H9 (cell line): ENCODE measurements at regions not wholly inside any gene's neighbourhood (a gene's known extent, or its start where the extent isn't known, plus 50 kb on each side); places are given as distances from the start of the nearest gene placed in this dataset.

Experiments
- DNase-seq: peaks from one replicate; pipeline ENCODE4 v3.0.0-alpha.2; 2017
- H2AFZ ChIP-seq: one replicate; pipeline ENCODE4 v1.6.1; 2013; ENCODE audit warnings: mild to moderate bottlenecking, low read length, control low read depth, moderate library complexity
- H2AK5ac ChIP-seq: 2 replicates; pipeline ENCODE4 v1.6.1; 2013; ENCODE audit warnings: low read length, control low read depth, mixed read lengths; ENCODE audit not compliant: insufficient read length
- H2BK120ac ChIP-seq: one replicate; pipeline ENCODE4 v1.6.1; 2013; ENCODE audit warnings: low read depth, mild to moderate bottlenecking, low read length, control low read depth, inconsistent platforms; ENCODE audit not compliant: poor library complexity, severe bottlenecking
- H2BK12ac ChIP-seq: 2 replicates; pipeline ENCODE4 v1.6.1; 2013; ENCODE audit warnings: low read length, control low read depth, mixed read lengths, low read depth; ENCODE audit not compliant: insufficient read length
- H2BK15ac ChIP-seq: 2 replicates; pipeline ENCODE4 v1.6.1; 2013; ENCODE audit warnings: low read depth, low read length, control low read depth
- H2BK20ac ChIP-seq: one replicate; pipeline ENCODE4 v1.6.1; 2013; ENCODE audit warnings: low read depth, mild to moderate bottlenecking, low read length, control low read depth, inconsistent platforms; ENCODE audit not compliant: poor library complexity, severe bottlenecking
- H2BK5ac ChIP-seq: 2 replicates; pipeline ENCODE4 v1.6.1; 2013; ENCODE audit warnings: low read length, control low read depth, mixed read lengths; ENCODE audit not compliant: insufficient read length
- H3K14ac ChIP-seq: 2 replicates; pipeline ENCODE4 v1.6.1; 2013; ENCODE audit warnings: low read length, control low read depth; ENCODE audit not compliant: insufficient read depth
- H3K18ac ChIP-seq: 2 replicates; pipeline ENCODE4 v1.6.1; 2013; ENCODE audit warnings: low read depth, mild to moderate bottlenecking, mixed read lengths, low read length, control low read depth; ENCODE audit not compliant: insufficient read length
- H3K23ac ChIP-seq: 2 replicates; pipeline ENCODE4 v1.6.1; 2013; ENCODE audit warnings: low read length, control low read depth, mixed read lengths, low read depth; ENCODE audit not compliant: insufficient read length
- H3K23me2 ChIP-seq: 2 replicates; pipeline ENCODE4 v1.6.1; 2013; ENCODE audit warnings: low read depth, mild to moderate bottlenecking, mixed read lengths, low read length, control low read depth; ENCODE audit not compliant: insufficient read length, poor library complexity, severe bottlenecking
- H3K27ac ChIP-seq: 2 replicates; pipeline ENCODE4 v1.5.1; 2013; ENCODE audit warnings: low read length, control low read depth, mixed read lengths, low read depth; ENCODE audit not compliant: insufficient read length
- H3K27me3 ChIP-seq: 2 replicates; pipeline ENCODE4 v1.6.1; 2013; ENCODE audit warnings: low read length, control low read depth, inconsistent platforms; ENCODE audit not compliant: insufficient read depth
- H3K4ac ChIP-seq: 2 replicates; pipeline ENCODE4 v1.6.1; 2013; ENCODE audit warnings: low read depth, mild to moderate bottlenecking, control low read depth, inconsistent platforms, low read length, moderate library complexity
- H3K4me1 ChIP-seq: 2 replicates; pipeline ENCODE4 v1.6.1; 2013; ENCODE audit warnings: low read length, control low read depth, inconsistent platforms; ENCODE audit not compliant: insufficient read depth
- H3K4me2 ChIP-seq: 2 replicates; pipeline ENCODE4 v1.6.1; 2013; ENCODE audit warnings: low read length, control low read depth, mixed read lengths; ENCODE audit not compliant: insufficient read length, insufficient read depth
- H3K56ac ChIP-seq: 2 replicates; pipeline ENCODE4 v1.6.1; 2013; ENCODE audit warnings: low read depth, mild to moderate bottlenecking, mixed read lengths, low read length, control low read depth; ENCODE audit not compliant: insufficient read length
- H3K79me1 ChIP-seq: 2 replicates; pipeline ENCODE4 v1.6.1; 2013; ENCODE audit warnings: low read depth, mild to moderate bottlenecking, moderate library complexity, low read length, control low read depth, inconsistent platforms; ENCODE audit not compliant: insufficient read depth, poor library complexity, severe bottlenecking
- H3K79me2 ChIP-seq: 2 replicates; pipeline ENCODE4 v1.6.1; 2013; ENCODE audit warnings: low read length, control low read depth, inconsistent platforms; ENCODE audit not compliant: insufficient read depth
- H3K9ac ChIP-seq: 2 replicates; pipeline ENCODE4 v1.6.1; 2013; ENCODE audit warnings: low read length, control low read depth, mixed read lengths; ENCODE audit not compliant: insufficient read length; ENCODE audit errors: extremely low read depth
- H3K9me3 ChIP-seq: one replicate; pipeline ENCODE4 v1.6.1; 2013; ENCODE audit warnings: low read depth, low read length, inconsistent platforms; ENCODE audit not compliant: control insufficient read depth
- H3T11ph ChIP-seq: one replicate; pipeline ENCODE4 v1.6.1; 2013; ENCODE audit warnings: mild to moderate bottlenecking, low read length, control low read depth, inconsistent platforms
- H4K20me1 ChIP-seq: one replicate; pipeline ENCODE4 v1.6.1; 2013; ENCODE audit not compliant: control insufficient read depth, insufficient read length, insufficient read depth
- H4K5ac ChIP-seq: 2 replicates; pipeline ENCODE4 v1.6.1; 2013; ENCODE audit warnings: low read depth, mild to moderate bottlenecking, mixed read lengths, low read length, control low read depth; ENCODE audit not compliant: insufficient read length
- H4K8ac ChIP-seq: replicated peaks from 2 replicates; pipeline ENCODE4 v1.6.1; 2013; ENCODE audit warnings: low read length, control low read depth, mixed read lengths, low read depth; ENCODE audit not compliant: insufficient read length
- H4K91ac ChIP-seq: 2 replicates; pipeline ENCODE4 v1.6.1; 2013; ENCODE audit warnings: low read depth, mild to moderate bottlenecking, moderate library complexity, mixed read lengths, low read length, control low read depth; ENCODE audit not compliant: insufficient read length
- H3K27ac Mint-ChIP-seq, 3 experiments: 2 replicates in 2 of 3; 3 replicates in 1 of 3; pipeline ENCODE4 v1.8.0; 2020 to 2021; ENCODE audit warnings: mixed read lengths in 3 of 3, mild to moderate bottlenecking in 1 of 3, moderate library complexity in 1 of 3
- H3K27me3 Mint-ChIP-seq: 2 replicates; pipeline ENCODE4 v1.8.0; 2021; ENCODE audit warnings: low read depth, mild to moderate bottlenecking, moderate library complexity, mixed read lengths
- H3K36me3 Mint-ChIP-seq, 3 experiments: 2 replicates in 2 of 3; 3 replicates in 1 of 3; pipeline ENCODE4 v1.8.0; 2020 to 2021; ENCODE audit warnings: low read depth in 3 of 3, mixed read lengths in 3 of 3; ENCODE audit not compliant: insufficient read depth in 1 of 3
- H3K4me1 Mint-ChIP-seq, 2 experiments: 2 replicates each; pipeline ENCODE4 v1.8.0; 2020; ENCODE audit warnings: mixed read lengths in 2 of 2
- H3K4me3 Mint-ChIP-seq, 2 experiments: 2 replicates in 1 of 2; 3 replicates in 1 of 2; pipeline ENCODE4 v1.8.0; 2020 to 2021; ENCODE audit warnings: mild to moderate bottlenecking in 2 of 2, mixed read lengths in 2 of 2, moderate library complexity in 1 of 2
- H3K9me3 Mint-ChIP-seq, 2 experiments: 2 replicates in 1 of 2; 3 replicates in 1 of 2; pipeline ENCODE4 v1.8.0; 2020; ENCODE audit warnings: mild to moderate bottlenecking in 2 of 2, mixed read lengths in 2 of 2, moderate library complexity in 1 of 2
- WGBS: extraction: QIAGEN DNeasy Blood & Tissue Kit; methylation state at CpG from one replicate; pipeline ENCODE4 v1.1.7; 2013; ENCODE audit warnings: missing lambda C conversion rate, low lambda C conversion rate, mixed read lengths; ENCODE audit not compliant: insufficient read length; ENCODE audit errors: extremely low coverage; 5-methylcytosine and 5-hydroxymethylcytosine counted together
- TF ChIP-seq, protein P1 (sequence below): fragments of 200-600 bp; sonication (generic); conservative IDR thresholded peaks from 3 replicates; pipeline ENCODE4 v1.8.0; 2021; ENCODE audit warnings: antibody characterized with exemption, mild to moderate bottlenecking

GRCh38 chr2:64403426-64403825, 50.5 kb upstream of the LGALSL start:
- Histone ChIP-seq H3K4ac (no peak overlapping the region), H2BK120ac (no peak overlapping the region), H2BK12ac (no peak overlapping the region), H3K14ac (no peak overlapping the region; the same call in 1 of the 2 replicates), H3K56ac (no peak overlapping the region), H2BK20ac (no peak overlapping the region), H3K79me2 (no peaks in the 10 kb centered on the region), H4K8ac (no peak overlapping the region), H3K23ac (no peak overlapping the region), H3K4me2 (no peak overlapping the region), H2AFZ (no peak overlapping the region), H3K23me2 (peaks cover 5% of the 10 kb centered on the region), H2BK5ac (no peak overlapping the region), H3K18ac (no peak overlapping the region), H4K91ac (no peak overlapping the region), H3K27ac (peak overlapping the region; percentile 49), H3K9me3 (no peaks in the 10 kb centered on the region), H4K20me1 (no peaks in the 10 kb centered on the region), H4K5ac (no peak overlapping the region), H3K4me1 (peaks cover 16% of the 10 kb centered on the region), H2AK5ac (no peak overlapping the region), H3K9ac (no peak overlapping the region), H3K79me1 (no peaks in the 10 kb centered on the region), H3T11ph (no peak overlapping the region), H3K27me3 (no peaks in the 10 kb centered on the region), H2BK15ac (no peak overlapping the region)
- WGBS, result no CpG with 5 or more reads among the region's 8 CpGs
- TF ChIP-seq, protein P1, sequence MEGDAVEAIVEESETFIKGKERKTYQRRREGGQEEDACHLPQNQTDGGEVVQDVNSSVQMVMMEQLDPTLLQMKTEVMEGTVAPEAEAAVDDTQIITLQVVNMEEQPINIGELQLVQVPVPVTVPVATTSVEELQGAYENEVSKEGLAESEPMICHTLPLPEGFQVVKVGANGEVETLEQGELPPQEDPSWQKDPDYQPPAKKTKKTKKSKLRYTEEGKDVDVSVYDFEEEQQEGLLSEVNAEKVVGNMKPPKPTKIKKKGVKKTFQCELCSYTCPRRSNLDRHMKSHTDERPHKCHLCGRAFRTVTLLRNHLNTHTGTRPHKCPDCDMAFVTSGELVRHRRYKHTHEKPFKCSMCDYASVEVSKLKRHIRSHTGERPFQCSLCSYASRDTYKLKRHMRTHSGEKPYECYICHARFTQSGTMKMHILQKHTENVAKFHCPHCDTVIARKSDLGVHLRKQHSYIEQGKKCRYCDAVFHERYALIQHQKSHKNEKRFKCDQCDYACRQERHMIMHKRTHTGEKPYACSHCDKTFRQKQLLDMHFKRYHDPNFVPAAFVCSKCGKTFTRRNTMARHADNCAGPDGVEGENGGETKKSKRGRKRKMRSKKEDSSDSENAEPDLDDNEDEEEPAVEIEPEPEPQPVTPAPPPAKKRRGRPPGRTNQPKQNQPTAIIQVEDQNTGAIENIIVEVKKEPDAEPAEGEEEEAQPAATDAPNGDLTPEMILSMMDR, result no peak
- peak overlapping the region in 1 of 2 experiments; percentile 29; a peak in 1 of 5 replicates for H3K4me3 Mint-ChIP-seq
- H3K27me3 Mint-ChIP-seq, result no peaks in the 10 kb centered on the region
- no peak for DNase-seq
- H3K4me1 Mint-ChIP-seq, result peaks cover 44 to 55% of the 10 kb centered on the region in 2 experiments
- H3K9me3 Mint-ChIP-seq, result no peaks in the 10 kb centered on the region
- peak overlapping the region in 2 of 3 experiments; percentile 98; a peak in 5 of 7 replicates for H3K27ac Mint-ChIP-seq
- H3K36me3 Mint-ChIP-seq, result 0 out of 7 replicates have a peak, but pooled peaks cover 0 to 1% (median 0%) of the 10 kb centered on the region in 3 experiments
